SK-N-MC (cell line): ENCODE measurements at regions not wholly inside any gene's neighbourhood (a gene's known extent, or its start where the extent isn't known, plus 50 kb on each side); places are given as distances from the start of the nearest gene placed in this dataset.

Experiments
- EZH2 ChIP-seq: fragments of 200-600 bp; sonication (generic); IDR thresholded peaks from one replicate; pipeline ENCODE4 v1.6.1; 2017; ENCODE audit warnings: antibody characterized with exemption
- POLR2AphosphoS5 ChIP-seq: IDR thresholded peaks from 2 replicates; pipeline ENCODE4 v1.6.1; 2012; ENCODE audit warnings: mild to moderate bottlenecking, low read depth, low read length, borderline replicate concordance

DNA sequence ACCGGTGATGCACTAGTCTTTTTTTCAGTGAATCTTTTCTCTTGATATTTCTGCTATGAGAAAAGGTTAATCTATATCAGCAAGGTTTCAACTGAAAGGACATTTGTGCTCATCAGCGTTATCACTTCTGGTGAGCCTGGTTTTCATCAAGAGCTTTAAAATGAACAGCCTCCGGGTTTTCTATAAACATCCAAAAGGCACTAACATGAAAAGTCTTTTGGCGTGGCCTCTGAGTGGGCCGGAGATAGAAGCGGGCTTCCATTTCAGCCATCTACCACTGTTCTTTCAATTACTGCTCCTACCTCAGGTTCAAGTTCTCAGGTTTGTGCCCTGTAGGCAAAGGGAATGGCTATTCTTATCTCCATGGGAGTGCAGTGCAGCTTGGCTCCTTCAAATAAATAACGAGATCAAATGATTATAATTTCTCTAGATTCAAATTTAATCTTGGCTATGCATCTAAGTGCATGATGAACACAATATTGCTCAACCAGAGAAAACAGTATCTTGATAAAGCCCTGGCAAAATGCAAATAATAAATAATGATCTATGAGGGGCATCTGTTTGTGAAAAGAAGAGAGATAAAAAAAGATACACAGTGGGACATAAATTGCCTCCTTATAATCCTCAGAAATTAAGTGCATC lies 314.8 kb downstream of the CDH2 start:
- TF ChIP-seq POLR2AphosphoS5, result no peak
- TF ChIP-seq EZH2, result no peak
